ENCODE measurements at regions not wholly inside any gene's neighbourhood (a gene's known extent, or its start where the extent isn't known, plus 50 kb on each side); places are given as distances from the start of the nearest gene placed in this dataset.

GRCh38 chr2:8412586-8412985 is 269.3 kb upstream of the ID2 start (continued):
- TF ChIP-seq ZNF837 (tag by site-specific recombination; IDR thresholded peaks at IDR 0.05) = no peak
- TF ChIP-seq ZNF558 (tag by site-specific recombination; IDR thresholded peaks at IDR 0.05) = no peak

- peaks cover 2% of the 10 kb centered on the region; the same call in 1 of the 2 replicates for H3K4me1 ChIP-seq (ENCODE audit: control insufficient read depth, insufficient read depth, low read length)
- POLR2A ChIA-PET = no interaction called here
- no peak overlapping the region for H3K27ac ChIP-seq (ENCODE audit: extremely low read depth, low read depth, low read length)
- TF ChIP-seq ZNF571 (tag by site-specific recombination; IDR thresholded peaks at IDR 0.05) (no peak), REPIN1 (tag by site-specific recombination; IDR thresholded peaks at IDR 0.05; ENCODE audit: low read depth) (no peak), ZNF660 (tag by site-specific recombination; IDR thresholded peaks at IDR 0.05) (no peak)
- CTCF ChIA-PET = no interaction called here
- no peaks in the 10 kb centered on the region for H3K9me3 ChIP-seq (ENCODE audit: control insufficient read depth, insufficient read depth, low read depth, low read length)
- no peak overlapping the region for H3K4me3 ChIP-seq (ENCODE audit: low read depth, low read length)
- H3K36me3 ChIP-seq (ENCODE audit: control insufficient read depth in 2 of 2, insufficient read depth in 1 of 2, low read length in 2 of 2) = no peaks in the 10 kb centered on the region
Measured at GRCh38 chr2:8413589-8414135, 268.2 kb upstream of the ID2 start.

GRCh38 chr2:8414946-8415879 is 266.6 kb upstream of the ID2 start:
- ChIA-PET CTCF (no interaction called here), POLR2A (no interaction called here)

GRCh38 chr2:8416001-8416571 is 265.8 kb upstream of the ID2 start:
- CTCF ChIA-PET = no interaction called here
- H3K4me3 ChIP-seq (ENCODE audit: low read depth, low read length) = no peak overlapping the region
- no peaks in the 10 kb centered on the region for H3K9me3 ChIP-seq (ENCODE audit: control insufficient read depth, insufficient read depth, low read depth, low read length)
- POLR2A ChIA-PET = no interaction called here
- no peaks in the 10 kb centered on the region for H3K36me3 ChIP-seq (ENCODE audit: control insufficient read depth in 2 of 2, insufficient read depth in 1 of 2, low read length in 2 of 2)
- peaks cover 2% of the 10 kb centered on the region; the same call in 1 of the 2 replicates for H3K4me1 ChIP-seq (ENCODE audit: control insufficient read depth, insufficient read depth, low read length)
- H3K27ac ChIP-seq (ENCODE audit: extremely low read depth, low read depth, low read length) = no peak overlapping the region
- TF ChIP-seq ZNF76 (tag by site-specific recombination; IDR thresholded peaks at IDR 0.05; ENCODE audit: borderline replicate concordance, low read depth) = no peak
- TF ChIP-seq ZNF280C (tag by site-specific recombination; IDR thresholded peaks at IDR 0.05) = no peak
- no peak for TF ChIP-seq ZNF639 (tag by site-specific recombination; IDR thresholded peaks at IDR 0.05)
- no peak for TF ChIP-seq ZNF221 (tag by site-specific recombination; IDR thresholded peaks at IDR 0.05; ENCODE audit: borderline replicate concordance)
- TF ChIP-seq SP3 (tag by site-specific recombination; IDR thresholded peaks at IDR 0.05) = no peak
- TF ChIP-seq ZNF274 (IDR thresholded peaks at IDR 0.05; ENCODE audit: low read length) = no peak
- no peak for TF ChIP-seq ZNF274 (tag by site-specific recombination; IDR thresholded peaks at IDR 0.05; ENCODE audit: borderline replicate concordance)
- TF ChIP-seq YY2 (tag by site-specific recombination; IDR thresholded peaks at IDR 0.05) = no peak
- TF ChIP-seq ZNF670 (tag by site-specific recombination; IDR thresholded peaks at IDR 0.05; ENCODE audit: low read depth) = no peak
- TF ChIP-seq PATZ1 (tag by site-specific recombination; IDR thresholded peaks at IDR 0.05) = no peak

More at GRCh38 chr2:8414946-8415879, 266.6 kb upstream of the ID2 start:
- H3K4me1 ChIP-seq (ENCODE audit: control insufficient read depth, insufficient read depth, low read length) = peaks cover 2% of the 10 kb centered on the region; the same call in 1 of the 2 replicates
- no peak overlapping the region for H3K27ac ChIP-seq (ENCODE audit: extremely low read depth, low read depth, low read length)
- H3K9me3 ChIP-seq (ENCODE audit: control insufficient read depth, insufficient read depth, low read depth, low read length) = no peaks in the 10 kb centered on the region
- no peak for TF ChIP-seq ZNF157 (tag by site-specific recombination; IDR thresholded peaks at IDR 0.05)
- no peak for TF ChIP-seq ZNF580 (tag by site-specific recombination; IDR thresholded peaks at IDR 0.05)
- no peak for TF ChIP-seq ZNF19 (tag by site-specific recombination; IDR thresholded peaks at IDR 0.05; ENCODE audit: low read depth)
- TF ChIP-seq ZSCAN16 (tag by site-specific recombination; IDR thresholded peaks at IDR 0.05) = no peak
- no peak for TF ChIP-seq ZNF302 (tag by site-specific recombination; IDR thresholded peaks at IDR 0.05; ENCODE audit: low read depth)
- no peak for TF ChIP-seq ZNF701 (tag by site-specific recombination; IDR thresholded peaks at IDR 0.05)
- no peak for TF ChIP-seq REPIN1 (tag by site-specific recombination; IDR thresholded peaks at IDR 0.05; ENCODE audit: low read depth)
- no peak for TF ChIP-seq ZNF169 (tag by site-specific recombination; IDR thresholded peaks at IDR 0.05)
- no peak for TF ChIP-seq ZNF747 (tag by site-specific recombination; IDR thresholded peaks at IDR 0.05)
- TF ChIP-seq ZNF600 (tag by site-specific recombination; IDR thresholded peaks at IDR 0.05) = no peak
- no peak for TF ChIP-seq ZBTB20 (tag by site-specific recombination; IDR thresholded peaks at IDR 0.05)
- TF ChIP-seq OSR2 (tag by site-specific recombination; IDR thresholded peaks at IDR 0.05) = no peak
- TF ChIP-seq ZNF623 (tag by site-specific recombination; IDR thresholded peaks at IDR 0.05) = no peak
- TF ChIP-seq BCL11A (tag by site-specific recombination; IDR thresholded peaks at IDR 0.05; ENCODE audit: low read depth) = no peak
- no peak for TF ChIP-seq ZNF560 (tag by site-specific recombination; IDR thresholded peaks at IDR 0.05; ENCODE audit: borderline replicate concordance)
- TF ChIP-seq ZBTB17 (tag by site-specific recombination; IDR thresholded peaks at IDR 0.05) = no peak
- no peak for TF ChIP-seq ZNF660 (tag by site-specific recombination; IDR thresholded peaks at IDR 0.05)
- no peak for TF ChIP-seq ZNF155 (tag by site-specific recombination; IDR thresholded peaks at IDR 0.05)
- no peaks in the 10 kb centered on the region for H3K36me3 ChIP-seq (ENCODE audit: control insufficient read depth in 2 of 2, insufficient read depth in 1 of 2, low read length in 2 of 2)
- H3K4me3 ChIP-seq (ENCODE audit: low read depth, low read length) = no peak overlapping the region
